ENCODE measurements at regions not wholly inside any gene's neighbourhood (a gene's known extent, or its start where the extent isn't known, plus 50 kb on each side); places are given as distances from the start of the nearest gene placed in this dataset.

DNA sequence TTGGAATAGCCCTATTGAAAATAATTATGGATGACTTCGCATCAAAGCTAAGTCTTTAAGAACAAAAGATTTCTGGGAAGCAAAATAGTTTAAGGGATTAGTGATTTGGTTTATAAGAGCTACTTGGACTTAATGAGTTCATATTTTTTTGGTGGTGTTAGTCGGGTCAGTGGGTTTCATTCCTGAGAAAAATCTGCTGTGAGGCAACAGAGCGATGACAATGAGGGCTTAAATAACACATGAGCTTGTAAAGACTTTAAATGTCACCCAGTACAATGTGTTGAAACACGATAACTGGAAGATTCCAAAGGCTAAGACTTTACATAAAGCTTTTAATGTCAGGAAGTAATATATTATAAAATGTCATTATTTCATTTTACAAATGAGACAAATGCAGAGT, 178.8 kb downstream of the ARL4A start:
- Histone ChIP-seq H3K9me3 (ENCODE audit: control insufficient read depth, insufficient read depth, low read length) (no peaks in the 10 kb centered on the region), H3K9ac (ENCODE audit: low read depth, low read length) (no peak overlapping the region), H3K36me3 (ENCODE audit: insufficient read depth, low read length) (no peaks in the 10 kb centered on the region)

DNA sequence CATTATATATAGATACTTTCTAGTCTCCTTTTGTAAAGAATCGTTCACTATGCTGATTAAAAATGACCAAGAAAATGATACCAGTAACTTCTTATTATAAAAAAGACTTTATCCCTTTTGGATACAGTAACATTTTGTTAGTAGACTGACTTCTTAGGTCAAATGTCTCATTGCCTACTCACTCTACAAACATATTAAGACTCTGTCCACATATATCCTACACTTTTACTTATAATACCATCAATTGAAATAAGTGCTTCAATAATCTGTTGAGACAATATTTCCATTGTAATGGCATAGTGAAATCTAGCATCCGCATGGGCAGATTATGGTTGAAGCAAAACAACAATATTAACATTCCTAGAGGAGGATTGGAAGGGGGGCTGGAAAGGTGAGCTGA, 180.6 kb downstream of the ARL4A start:
- Histone ChIP-seq H3K9ac (ENCODE audit: low read depth, low read length) (no peak overlapping the region), H3K9me3 (ENCODE audit: control insufficient read depth, insufficient read depth, low read length) (no peaks in the 10 kb centered on the region), H3K36me3 (ENCODE audit: insufficient read depth, low read length) (no peaks in the 10 kb centered on the region), H3K4me1 (ENCODE audit: insufficient read depth, low read length) (no peaks in the 10 kb centered on the region)

More for the DNA sequence above, 178.8 kb downstream of the ARL4A start:
- H3K4me1 ChIP-seq (ENCODE audit: insufficient read depth, low read length) = no peaks in the 10 kb centered on the region

DNA sequence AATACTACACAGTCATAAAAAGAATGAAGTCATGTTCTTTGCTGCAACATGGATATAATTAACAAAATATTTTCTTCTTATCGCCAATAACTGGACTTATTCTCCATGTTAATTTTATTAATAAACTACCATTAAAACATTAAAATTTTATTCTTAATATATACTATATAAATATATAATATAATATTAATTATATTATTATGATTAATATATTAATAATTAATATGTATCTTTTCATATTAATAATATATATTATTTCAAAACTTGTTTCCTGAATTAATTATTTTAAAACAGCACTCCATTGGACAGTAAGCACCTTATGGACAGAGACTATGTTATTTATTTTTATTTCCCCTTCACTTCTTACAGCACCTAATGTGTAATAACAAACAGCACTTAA, 182.8 kb downstream of the ARL4A start:
- H3K36me3 ChIP-seq (ENCODE audit: insufficient read depth, low read length) = no peaks in the 10 kb centered on the region
- H3K4me1 ChIP-seq (ENCODE audit: insufficient read depth, low read length) = no peaks in the 10 kb centered on the region
- H3K9me3 ChIP-seq (ENCODE audit: control insufficient read depth, insufficient read depth, low read length) = no peaks in the 10 kb centered on the region
- no peak overlapping the region for H3K9ac ChIP-seq (ENCODE audit: low read depth, low read length)

DNA sequence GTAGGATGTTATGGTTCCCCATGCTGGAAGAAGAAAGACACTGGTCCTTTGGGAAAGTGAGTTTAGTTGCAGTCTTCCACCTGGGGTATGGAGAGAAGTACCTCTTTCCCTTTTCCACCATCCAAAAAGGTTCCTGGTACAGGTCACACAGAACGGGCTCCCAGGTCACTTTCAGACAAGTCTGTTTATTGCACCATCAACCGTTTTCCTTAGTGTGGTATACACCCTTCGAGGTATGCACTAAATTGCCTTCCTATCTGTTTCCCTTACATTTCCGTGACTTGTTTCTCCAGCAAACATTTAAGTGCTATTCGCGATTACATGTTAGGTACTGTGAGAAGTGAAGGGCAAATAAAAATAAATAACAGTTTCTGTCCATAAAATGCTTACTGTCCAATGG, 185.1 kb downstream of the ARL4A start:
- no peaks in the 10 kb centered on the region for H3K36me3 ChIP-seq (ENCODE audit: insufficient read depth, low read length)
- H3K9ac ChIP-seq (ENCODE audit: low read depth, low read length) = no peak overlapping the region
- H3K9me3 ChIP-seq (ENCODE audit: control insufficient read depth, insufficient read depth, low read length) = no peaks in the 10 kb centered on the region
- H3K4me1 ChIP-seq (ENCODE audit: insufficient read depth, low read length) = no peaks in the 10 kb centered on the region

DNA sequence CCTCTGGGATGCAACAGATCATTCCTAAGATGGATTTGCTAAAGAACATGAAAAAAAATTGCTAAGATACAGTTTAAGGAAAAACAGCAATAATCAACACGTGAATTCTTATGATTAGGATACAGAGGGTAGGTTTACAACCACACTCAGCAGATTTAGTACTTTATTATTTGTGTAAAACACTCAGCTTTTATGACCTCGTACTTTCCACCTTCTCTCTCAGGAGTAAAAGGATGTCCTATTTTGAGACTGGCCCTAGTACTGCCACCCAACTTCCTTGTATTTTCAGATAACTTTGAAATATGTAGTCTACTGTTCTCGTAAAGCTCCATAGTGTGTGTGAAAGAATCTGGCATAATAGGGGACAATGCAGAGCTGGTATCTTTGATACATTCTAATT, 186.1 kb downstream of the ARL4A start:
- Histone ChIP-seq H3K9me3 (ENCODE audit: control insufficient read depth, insufficient read depth, low read length) (no peaks in the 10 kb centered on the region), H3K4me1 (ENCODE audit: insufficient read depth, low read length) (no peaks in the 10 kb centered on the region), H3K9ac (ENCODE audit: low read depth, low read length) (no peak overlapping the region), H3K36me3 (ENCODE audit: insufficient read depth, low read length) (no peaks in the 10 kb centered on the region)

DNA sequence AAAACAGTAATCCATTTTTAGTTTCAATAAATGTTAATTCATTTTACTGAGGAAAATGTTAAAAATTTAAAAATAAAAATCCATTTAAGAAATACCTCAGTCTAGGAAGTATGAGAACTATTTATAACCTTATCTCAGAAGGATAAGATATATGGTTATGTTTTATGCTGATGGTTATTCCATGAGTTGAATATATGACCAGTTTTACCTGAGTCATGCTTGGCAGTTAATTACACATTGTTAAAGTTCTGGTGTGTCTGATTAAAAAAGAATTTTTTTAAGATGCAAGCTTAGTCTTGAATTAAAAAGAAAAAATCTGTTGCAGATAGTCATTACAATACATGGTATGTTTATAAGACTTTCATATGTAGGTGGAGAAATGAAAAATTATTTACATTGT, 191.7 kb downstream of the ARL4A start:
- H3K9ac ChIP-seq (ENCODE audit: low read depth, low read length) = no peak overlapping the region
- no peaks in the 10 kb centered on the region for H3K4me1 ChIP-seq (ENCODE audit: insufficient read depth, low read length)
- H3K9me3 ChIP-seq (ENCODE audit: control insufficient read depth, insufficient read depth, low read length) = no peaks in the 10 kb centered on the region
- no peaks in the 10 kb centered on the region for H3K36me3 ChIP-seq (ENCODE audit: insufficient read depth, low read length)

DNA sequence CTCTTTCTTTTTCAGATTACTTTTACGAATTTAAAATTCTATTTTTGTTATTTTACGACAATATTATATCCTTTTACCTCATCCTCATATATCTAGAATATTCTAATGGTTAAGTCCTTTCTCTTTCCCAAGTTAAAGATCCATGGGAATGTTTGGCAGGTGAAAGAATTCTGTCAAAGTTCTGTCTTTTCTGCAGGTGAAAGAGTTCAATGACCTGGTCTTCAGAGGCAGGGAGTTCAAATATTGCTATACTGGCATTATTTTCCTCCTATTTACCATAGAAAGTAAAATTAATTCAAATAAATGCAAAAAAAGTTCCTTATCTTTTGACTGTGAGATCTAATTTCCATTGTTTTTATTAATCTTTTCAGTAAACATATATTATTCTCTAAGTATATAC, 194.3 kb downstream of the ARL4A start:
- Histone ChIP-seq H3K4me1 (ENCODE audit: insufficient read depth, low read length) (no peaks in the 10 kb centered on the region), H3K9me3 (ENCODE audit: control insufficient read depth, insufficient read depth, low read length) (no peaks in the 10 kb centered on the region), H3K36me3 (ENCODE audit: insufficient read depth, low read length) (no peaks in the 10 kb centered on the region), H3K9ac (ENCODE audit: low read depth, low read length) (no peak overlapping the region)

DNA sequence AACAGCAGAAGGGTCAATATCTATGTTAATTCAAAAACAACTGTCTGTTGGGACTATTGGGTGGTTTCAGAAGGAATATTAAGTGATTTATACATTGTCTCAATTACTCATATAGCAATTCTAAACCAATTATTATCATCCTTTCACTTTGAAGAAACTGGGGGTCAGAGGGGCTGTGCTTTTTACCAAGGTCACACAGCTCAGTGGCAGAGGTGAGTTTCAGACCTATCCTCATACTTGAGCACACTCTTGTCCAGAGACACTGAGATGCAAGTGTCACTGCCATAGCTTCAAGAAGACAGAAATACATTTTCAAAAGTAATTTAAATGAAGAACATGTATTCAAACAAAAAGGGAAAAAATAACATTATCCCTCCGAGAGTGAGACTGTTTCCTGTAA, 195.3 kb downstream of the ARL4A start:
- no peaks in the 10 kb centered on the region for H3K9me3 ChIP-seq (ENCODE audit: control insufficient read depth, insufficient read depth, low read length)
- no peak overlapping the region for H3K9ac ChIP-seq (ENCODE audit: low read depth, low read length)
- no peaks in the 10 kb centered on the region for H3K36me3 ChIP-seq (ENCODE audit: insufficient read depth, low read length)
- H3K4me1 ChIP-seq (ENCODE audit: insufficient read depth, low read length) = no peaks in the 10 kb centered on the region

DNA sequence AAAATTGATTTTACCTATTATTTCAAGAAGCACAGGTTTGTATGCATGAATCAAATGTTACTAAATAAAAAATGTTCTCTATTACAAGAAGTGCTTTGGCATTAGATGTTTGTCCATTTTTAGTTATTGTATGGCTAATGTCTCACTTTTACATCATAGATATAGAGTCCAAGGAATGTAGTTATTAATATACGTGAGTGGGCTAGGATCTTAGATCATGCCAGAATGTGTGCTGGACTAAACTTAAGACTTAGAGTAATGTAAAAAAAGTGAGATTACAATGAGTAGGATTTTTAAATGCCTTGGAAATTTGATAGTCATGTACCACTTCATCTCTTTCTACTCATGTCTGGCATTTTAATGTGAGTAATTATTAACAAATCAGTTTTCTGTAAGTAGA, 196.6 kb downstream of the ARL4A start:
- no peaks in the 10 kb centered on the region for H3K4me1 ChIP-seq (ENCODE audit: insufficient read depth, low read length)
- H3K9me3 ChIP-seq (ENCODE audit: control insufficient read depth, insufficient read depth, low read length) = no peaks in the 10 kb centered on the region
- no peak overlapping the region for H3K9ac ChIP-seq (ENCODE audit: low read depth, low read length)
- no peaks in the 10 kb centered on the region for H3K36me3 ChIP-seq (ENCODE audit: insufficient read depth, low read length)

DNA sequence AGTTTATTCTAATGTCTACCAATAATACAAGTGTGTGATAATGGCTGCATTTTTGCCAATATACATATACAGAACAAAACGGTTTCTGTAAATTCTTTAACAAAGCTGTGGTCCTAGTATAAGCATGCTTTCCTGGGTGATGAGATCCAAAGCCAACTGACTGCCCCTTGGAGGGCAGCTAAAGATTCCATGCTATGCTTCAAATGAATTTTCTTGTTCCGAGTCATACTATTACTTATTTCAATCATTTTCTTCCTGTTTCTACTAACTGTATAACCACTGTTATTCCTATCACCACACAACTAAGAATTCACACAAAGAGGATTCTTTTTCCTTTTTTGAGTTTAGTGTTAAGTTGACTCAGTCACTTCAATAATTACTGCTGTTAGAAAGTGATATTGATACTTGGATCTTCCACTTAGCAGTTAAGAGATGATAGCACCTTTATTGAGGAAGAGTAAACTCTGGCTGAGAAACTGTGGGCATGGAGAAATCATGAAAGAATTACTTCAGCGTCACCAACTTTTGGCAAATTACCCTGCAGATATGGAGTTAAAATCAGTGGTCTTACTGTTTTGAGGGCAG, 197.5 kb downstream of the ARL4A start:
- Histone ChIP-seq H3K9me3 (ENCODE audit: control insufficient read depth, insufficient read depth, low read length) (no peaks in the 10 kb centered on the region), H3K4me1 (ENCODE audit: insufficient read depth, low read length) (no peaks in the 10 kb centered on the region), H3K9ac (ENCODE audit: low read depth, low read length) (no peak overlapping the region), H3K36me3 (ENCODE audit: insufficient read depth, low read length) (no peaks in the 10 kb centered on the region)

DNA sequence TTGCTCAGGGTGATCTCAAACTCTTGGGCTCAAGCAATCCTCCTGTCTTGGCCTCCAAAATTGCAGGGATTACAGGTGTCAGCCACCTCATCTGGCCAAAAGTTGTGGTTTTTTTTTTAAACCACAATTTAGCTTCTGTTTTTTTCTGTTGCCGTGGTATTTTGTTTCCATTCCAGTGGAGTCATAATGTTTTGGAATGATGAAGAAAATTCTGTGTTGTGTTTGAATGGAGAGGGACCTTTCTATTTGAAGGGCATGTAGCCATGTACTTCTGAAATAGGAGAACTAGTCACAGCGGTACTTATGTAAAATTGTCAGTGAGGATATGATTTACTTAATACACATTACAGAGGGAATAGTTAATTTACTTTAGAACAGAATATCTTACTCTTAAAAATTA, 201.3 kb downstream of the ARL4A start:
- Histone ChIP-seq H3K9me3 (ENCODE audit: control insufficient read depth, insufficient read depth, low read length) (no peaks in the 10 kb centered on the region), H3K4me1 (ENCODE audit: insufficient read depth, low read length) (no peaks in the 10 kb centered on the region), H3K9ac (ENCODE audit: low read depth, low read length) (no peak overlapping the region)

DNA sequence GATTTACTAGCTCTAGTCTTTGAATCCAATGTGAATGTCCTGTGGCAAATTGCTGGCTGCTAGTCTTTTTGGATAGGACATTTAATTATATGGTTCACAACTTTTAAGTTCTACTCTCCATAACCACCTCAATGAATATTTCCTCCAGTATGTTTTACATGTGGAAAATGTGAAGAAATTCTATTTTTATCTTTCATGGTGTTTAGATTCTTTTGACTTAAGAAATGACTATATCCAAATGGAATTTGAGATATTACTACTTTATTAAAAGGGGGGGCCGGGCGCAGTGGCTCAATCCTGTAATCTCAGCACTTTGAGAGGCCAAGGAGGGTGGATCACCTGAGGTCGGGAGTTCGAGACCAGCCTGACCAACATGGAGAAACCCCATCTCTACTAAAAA, 202.0 kb downstream of the ARL4A start:
- H3K4me1 ChIP-seq (ENCODE audit: insufficient read depth, low read length) = no peaks in the 10 kb centered on the region
- H3K36me3 ChIP-seq (ENCODE audit: insufficient read depth, low read length) = no peaks in the 10 kb centered on the region
- H3K9me3 ChIP-seq (ENCODE audit: control insufficient read depth, insufficient read depth, low read length) = no peaks in the 10 kb centered on the region
- no peak overlapping the region for H3K9ac ChIP-seq (ENCODE audit: low read depth, low read length)

More for the DNA sequence above, 201.3 kb downstream of the ARL4A start:
- H3K36me3 ChIP-seq (ENCODE audit: insufficient read depth, low read length) = no peaks in the 10 kb centered on the region

DNA sequence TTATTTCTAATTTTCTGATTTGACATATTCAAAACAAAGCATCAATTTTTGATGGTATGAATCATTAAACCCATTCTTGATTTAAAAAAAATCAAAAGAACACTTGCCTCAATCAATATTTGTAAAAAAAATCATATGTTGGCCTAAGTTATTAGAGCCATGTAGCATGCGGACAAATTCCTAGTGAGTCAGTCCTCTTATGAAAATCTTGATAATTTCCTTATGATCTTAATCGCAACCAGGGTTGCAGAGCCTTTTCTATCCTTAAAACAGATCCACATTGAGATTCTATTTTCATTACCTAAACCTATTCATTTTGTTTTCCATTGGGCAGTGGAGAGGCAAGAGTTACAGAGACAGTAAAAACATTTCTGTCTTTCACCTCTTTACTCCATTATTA, 203.2 kb downstream of the ARL4A start:
- Histone ChIP-seq H3K9ac (ENCODE audit: low read depth, low read length) (no peak overlapping the region), H3K36me3 (ENCODE audit: insufficient read depth, low read length) (no peaks in the 10 kb centered on the region), H3K9me3 (ENCODE audit: control insufficient read depth, insufficient read depth, low read length) (no peaks in the 10 kb centered on the region), H3K4me1 (ENCODE audit: insufficient read depth, low read length) (no peaks in the 10 kb centered on the region)

DNA sequence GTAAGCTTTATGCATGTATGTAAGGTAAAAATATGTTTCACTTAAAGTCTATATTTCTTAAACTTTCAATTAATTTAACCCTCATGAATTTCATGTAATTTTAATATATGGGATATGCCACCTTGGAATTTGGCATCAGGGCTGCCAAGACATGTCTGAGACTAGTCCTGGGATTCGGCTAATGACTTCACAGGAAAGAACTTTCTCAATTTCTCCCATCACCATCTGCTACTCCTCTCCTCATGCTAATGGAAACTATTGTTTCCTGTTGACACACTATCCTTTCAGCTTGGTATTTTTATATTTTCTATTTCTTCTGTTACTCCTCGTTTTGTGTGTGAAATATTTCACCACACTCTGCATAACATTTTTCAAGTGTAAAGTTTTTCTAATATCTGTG, 205.9 kb downstream of the ARL4A start:
- H3K9ac ChIP-seq (ENCODE audit: low read depth, low read length) = no peak overlapping the region
- no peaks in the 10 kb centered on the region for H3K4me1 ChIP-seq (ENCODE audit: insufficient read depth, low read length)
- no peaks in the 10 kb centered on the region for H3K36me3 ChIP-seq (ENCODE audit: insufficient read depth, low read length)
- no peaks in the 10 kb centered on the region for H3K9me3 ChIP-seq (ENCODE audit: control insufficient read depth, insufficient read depth, low read length)

DNA sequence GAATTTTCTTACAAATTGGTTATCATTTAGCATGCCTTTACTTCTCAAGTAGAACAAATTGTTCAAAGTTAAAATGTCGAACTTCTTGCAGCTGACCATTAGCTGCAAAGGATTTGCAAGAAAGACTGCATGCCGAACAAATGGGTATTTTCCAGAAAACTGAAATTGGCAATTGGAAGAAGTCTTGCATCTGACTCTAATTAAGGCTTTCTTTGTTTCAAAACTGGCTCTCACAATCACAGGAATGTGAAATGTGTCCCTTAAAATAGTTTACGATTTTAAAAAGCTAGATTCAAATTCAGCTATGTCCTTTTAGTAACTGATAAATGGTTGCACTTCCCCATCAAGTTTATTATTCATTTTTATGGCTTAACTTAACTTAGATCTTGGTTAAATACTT, 207.9 kb downstream of the ARL4A start:
- H3K36me3 ChIP-seq (ENCODE audit: insufficient read depth, low read length) = no peaks in the 10 kb centered on the region
- H3K9ac ChIP-seq (ENCODE audit: low read depth, low read length) = no peak overlapping the region
- H3K4me1 ChIP-seq (ENCODE audit: insufficient read depth, low read length) = no peaks in the 10 kb centered on the region
- H3K9me3 ChIP-seq (ENCODE audit: control insufficient read depth, insufficient read depth, low read length) = no peaks in the 10 kb centered on the region

DNA sequence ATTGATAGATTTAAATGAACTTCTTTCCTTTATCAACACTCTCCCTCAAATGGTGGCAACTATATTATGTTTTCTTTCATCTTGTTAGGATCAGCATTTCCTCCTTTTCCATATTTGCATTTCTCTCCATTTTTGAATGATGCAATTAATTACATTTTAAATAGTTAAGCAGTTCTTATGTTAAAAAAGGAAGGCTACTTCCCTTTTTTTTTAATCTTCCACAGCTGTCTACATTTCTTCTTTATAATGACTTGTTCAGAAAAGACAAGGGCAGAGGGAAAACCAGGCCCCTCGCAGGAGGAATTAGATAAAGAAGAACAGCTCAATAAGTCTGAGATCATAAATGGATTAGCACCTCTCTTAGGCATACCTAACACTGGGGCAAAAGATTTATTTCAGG, 208.9 kb downstream of the ARL4A start:
- no peaks in the 10 kb centered on the region for H3K9me3 ChIP-seq (ENCODE audit: control insufficient read depth, insufficient read depth, low read length)
- H3K9ac ChIP-seq (ENCODE audit: low read depth, low read length) = no peak overlapping the region
- no peaks in the 10 kb centered on the region for H3K36me3 ChIP-seq (ENCODE audit: insufficient read depth, low read length)
- no peaks in the 10 kb centered on the region for H3K4me1 ChIP-seq (ENCODE audit: insufficient read depth, low read length)
